H9 (cell line): ENCODE measurements at regions not wholly inside any gene's neighbourhood (a gene's known extent, or its start where the extent isn't known, plus 50 kb on each side); places are given as distances from the start of the nearest gene placed in this dataset.

ENCODE experiments used
- DNase-seq: peaks from one replicate; pipeline ENCODE4 v3.0.0-alpha.2; 2017
- H2AFZ ChIP-seq: one replicate; pipeline ENCODE4 v1.6.1; 2013; ENCODE audit warnings: mild to moderate bottlenecking, low read length, control low read depth, moderate library complexity
- H2AK5ac ChIP-seq: 2 replicates; pipeline ENCODE4 v1.6.1; 2013; ENCODE audit warnings: low read length, control low read depth, mixed read lengths; ENCODE audit not compliant: insufficient read length
- H2BK120ac ChIP-seq: one replicate; pipeline ENCODE4 v1.6.1; 2013; ENCODE audit warnings: low read depth, mild to moderate bottlenecking, low read length, control low read depth, inconsistent platforms; ENCODE audit not compliant: poor library complexity, severe bottlenecking
- H2BK12ac ChIP-seq: 2 replicates; pipeline ENCODE4 v1.6.1; 2013; ENCODE audit warnings: low read length, control low read depth, mixed read lengths, low read depth; ENCODE audit not compliant: insufficient read length
- H2BK15ac ChIP-seq: 2 replicates; pipeline ENCODE4 v1.6.1; 2013; ENCODE audit warnings: low read depth, low read length, control low read depth
- H2BK20ac ChIP-seq: one replicate; pipeline ENCODE4 v1.6.1; 2013; ENCODE audit warnings: low read depth, mild to moderate bottlenecking, low read length, control low read depth, inconsistent platforms; ENCODE audit not compliant: poor library complexity, severe bottlenecking
- H2BK5ac ChIP-seq: 2 replicates; pipeline ENCODE4 v1.6.1; 2013; ENCODE audit warnings: low read length, control low read depth, mixed read lengths; ENCODE audit not compliant: insufficient read length
- H3K14ac ChIP-seq: 2 replicates; pipeline ENCODE4 v1.6.1; 2013; ENCODE audit warnings: low read length, control low read depth; ENCODE audit not compliant: insufficient read depth
- H3K18ac ChIP-seq: 2 replicates; pipeline ENCODE4 v1.6.1; 2013; ENCODE audit warnings: low read depth, mild to moderate bottlenecking, mixed read lengths, low read length, control low read depth; ENCODE audit not compliant: insufficient read length
- H3K23ac ChIP-seq: 2 replicates; pipeline ENCODE4 v1.6.1; 2013; ENCODE audit warnings: low read length, control low read depth, mixed read lengths, low read depth; ENCODE audit not compliant: insufficient read length
- H3K23me2 ChIP-seq: 2 replicates; pipeline ENCODE4 v1.6.1; 2013; ENCODE audit warnings: low read depth, mild to moderate bottlenecking, mixed read lengths, low read length, control low read depth; ENCODE audit not compliant: insufficient read length, poor library complexity, severe bottlenecking
- H3K27ac ChIP-seq: 2 replicates; pipeline ENCODE4 v1.5.1; 2013; ENCODE audit warnings: low read length, control low read depth, mixed read lengths, low read depth; ENCODE audit not compliant: insufficient read length
- H3K27me3 ChIP-seq: 2 replicates; pipeline ENCODE4 v1.6.1; 2013; ENCODE audit warnings: low read length, control low read depth, inconsistent platforms; ENCODE audit not compliant: insufficient read depth
- H3K4ac ChIP-seq: 2 replicates; pipeline ENCODE4 v1.6.1; 2013; ENCODE audit warnings: low read depth, mild to moderate bottlenecking, control low read depth, inconsistent platforms, low read length, moderate library complexity
- H3K4me1 ChIP-seq: 2 replicates; pipeline ENCODE4 v1.6.1; 2013; ENCODE audit warnings: low read length, control low read depth, inconsistent platforms; ENCODE audit not compliant: insufficient read depth
- H3K4me2 ChIP-seq: 2 replicates; pipeline ENCODE4 v1.6.1; 2013; ENCODE audit warnings: low read length, control low read depth, mixed read lengths; ENCODE audit not compliant: insufficient read length, insufficient read depth
- H3K56ac ChIP-seq: 2 replicates; pipeline ENCODE4 v1.6.1; 2013; ENCODE audit warnings: low read depth, mild to moderate bottlenecking, mixed read lengths, low read length, control low read depth; ENCODE audit not compliant: insufficient read length
- H3K79me1 ChIP-seq: 2 replicates; pipeline ENCODE4 v1.6.1; 2013; ENCODE audit warnings: low read depth, mild to moderate bottlenecking, moderate library complexity, low read length, control low read depth, inconsistent platforms; ENCODE audit not compliant: insufficient read depth, poor library complexity, severe bottlenecking
- H3K79me2 ChIP-seq: 2 replicates; pipeline ENCODE4 v1.6.1; 2013; ENCODE audit warnings: low read length, control low read depth, inconsistent platforms; ENCODE audit not compliant: insufficient read depth
- H3K9ac ChIP-seq: 2 replicates; pipeline ENCODE4 v1.6.1; 2013; ENCODE audit warnings: low read length, control low read depth, mixed read lengths; ENCODE audit not compliant: insufficient read length; ENCODE audit errors: extremely low read depth
- H3K9me3 ChIP-seq: one replicate; pipeline ENCODE4 v1.6.1; 2013; ENCODE audit warnings: low read depth, low read length, inconsistent platforms; ENCODE audit not compliant: control insufficient read depth
- H3T11ph ChIP-seq: one replicate; pipeline ENCODE4 v1.6.1; 2013; ENCODE audit warnings: mild to moderate bottlenecking, low read length, control low read depth, inconsistent platforms
- H4K20me1 ChIP-seq: one replicate; pipeline ENCODE4 v1.6.1; 2013; ENCODE audit not compliant: control insufficient read depth, insufficient read length, insufficient read depth
- H4K5ac ChIP-seq: 2 replicates; pipeline ENCODE4 v1.6.1; 2013; ENCODE audit warnings: low read depth, mild to moderate bottlenecking, mixed read lengths, low read length, control low read depth; ENCODE audit not compliant: insufficient read length
- H4K8ac ChIP-seq: replicated peaks from 2 replicates; pipeline ENCODE4 v1.6.1; 2013; ENCODE audit warnings: low read length, control low read depth, mixed read lengths, low read depth; ENCODE audit not compliant: insufficient read length
- H4K91ac ChIP-seq: 2 replicates; pipeline ENCODE4 v1.6.1; 2013; ENCODE audit warnings: low read depth, mild to moderate bottlenecking, moderate library complexity, mixed read lengths, low read length, control low read depth; ENCODE audit not compliant: insufficient read length
- H3K27ac Mint-ChIP-seq, 3 experiments: 2 replicates in 2 of 3; 3 replicates in 1 of 3; pipeline ENCODE4 v1.8.0; 2020 to 2021; ENCODE audit warnings: mixed read lengths in 3 of 3, mild to moderate bottlenecking in 1 of 3, moderate library complexity in 1 of 3
- H3K27me3 Mint-ChIP-seq: 2 replicates; pipeline ENCODE4 v1.8.0; 2021; ENCODE audit warnings: low read depth, mild to moderate bottlenecking, moderate library complexity, mixed read lengths
- H3K36me3 Mint-ChIP-seq, 3 experiments: 2 replicates in 2 of 3; 3 replicates in 1 of 3; pipeline ENCODE4 v1.8.0; 2020 to 2021; ENCODE audit warnings: low read depth in 3 of 3, mixed read lengths in 3 of 3; ENCODE audit not compliant: insufficient read depth in 1 of 3
- H3K4me1 Mint-ChIP-seq, 2 experiments: 2 replicates each; pipeline ENCODE4 v1.8.0; 2020; ENCODE audit warnings: mixed read lengths in 2 of 2
- H3K4me3 Mint-ChIP-seq, 2 experiments: 2 replicates in 1 of 2; 3 replicates in 1 of 2; pipeline ENCODE4 v1.8.0; 2020 to 2021; ENCODE audit warnings: mild to moderate bottlenecking in 2 of 2, mixed read lengths in 2 of 2, moderate library complexity in 1 of 2
- H3K9me3 Mint-ChIP-seq, 2 experiments: 2 replicates in 1 of 2; 3 replicates in 1 of 2; pipeline ENCODE4 v1.8.0; 2020; ENCODE audit warnings: mild to moderate bottlenecking in 2 of 2, mixed read lengths in 2 of 2, moderate library complexity in 1 of 2
- CTCF ChIP-seq: fragments of 200-600 bp; sonication (generic); conservative IDR thresholded peaks from 3 replicates; pipeline ENCODE4 v1.8.0; 2021; ENCODE audit warnings: antibody characterized with exemption, mild to moderate bottlenecking
- WGBS: extraction: QIAGEN DNeasy Blood & Tissue Kit; methylation state at CpG from one replicate; pipeline ENCODE4 v1.1.7; 2013; ENCODE audit warnings: missing lambda C conversion rate, low lambda C conversion rate, mixed read lengths; ENCODE audit not compliant: insufficient read length; ENCODE audit errors: extremely low coverage; 5-methylcytosine and 5-hydroxymethylcytosine counted together

- Mint-ChIP-seq H3K4me3 (no peak overlapping the region), H3K36me3 (peaks cover 0 to 2% (median 0%) of the 10 kb centered on the region in 3 experiments; a peak in 2 of 7 replicates), H3K4me1 (peaks cover 5 to 7% of the 10 kb centered on the region in 2 experiments; a peak in 3 of 4 replicates), H3K27ac (no peak overlapping the region), H3K9me3 (peaks cover 0 to 3% of the 10 kb centered on the region in 2 experiments; a peak in 3 of 5 replicates), H3K27me3 (no peaks in the 10 kb centered on the region; the same call in 1 of the 2 replicates)
- no peak overlapping the region for H2BK120ac ChIP-seq
- H2BK5ac ChIP-seq: no peak overlapping the region
- no CpG with 5 or more reads among the region's 2 CpGs for WGBS
- H3K4me1 ChIP-seq: no peaks in the 10 kb centered on the region
- H3K79me1 ChIP-seq: no peaks in the 10 kb centered on the region
- no peak overlapping the region for H4K5ac ChIP-seq
- no peak overlapping the region for H4K91ac ChIP-seq
- no peaks in the 10 kb centered on the region for H3K9me3 ChIP-seq
- no peak overlapping the region for H3K14ac ChIP-seq
- H3K23me2 ChIP-seq: no peaks in the 10 kb centered on the region
- H4K8ac ChIP-seq: no peak overlapping the region
- H3K79me2 ChIP-seq: no peaks in the 10 kb centered on the region
- no peak for TF ChIP-seq CTCF
- H3K27ac ChIP-seq: no peak overlapping the region
- no peaks in the 10 kb centered on the region for H3K27me3 ChIP-seq
- no peak overlapping the region for H3K56ac ChIP-seq
- H4K20me1 ChIP-seq: no peaks in the 10 kb centered on the region
- H2AK5ac ChIP-seq: no peak overlapping the region
- H3K18ac ChIP-seq: no peak overlapping the region
- H2BK20ac ChIP-seq: no peak overlapping the region
- H3K4me2 ChIP-seq: no peak overlapping the region
- no peak overlapping the region for H2BK12ac ChIP-seq
- no peak overlapping the region for H3K9ac ChIP-seq
- H3K4ac ChIP-seq: no peak overlapping the region
- DNase-seq: no peak
- H3K23ac ChIP-seq: no peak overlapping the region
- no peak overlapping the region for H3T11ph ChIP-seq
- no peak overlapping the region for H2AFZ ChIP-seq
- H2BK15ac ChIP-seq: no peak overlapping the region
These were observed 582.2 kb upstream of the ARID1B start for GRCh38 chr6:156194981-156195380.
